ENCODE measurements at regions not wholly inside any gene's neighbourhood (a gene's known extent, or its start where the extent isn't known, plus 50 kb on each side); places are given as distances from the start of the nearest gene placed in this dataset.

DNA sequence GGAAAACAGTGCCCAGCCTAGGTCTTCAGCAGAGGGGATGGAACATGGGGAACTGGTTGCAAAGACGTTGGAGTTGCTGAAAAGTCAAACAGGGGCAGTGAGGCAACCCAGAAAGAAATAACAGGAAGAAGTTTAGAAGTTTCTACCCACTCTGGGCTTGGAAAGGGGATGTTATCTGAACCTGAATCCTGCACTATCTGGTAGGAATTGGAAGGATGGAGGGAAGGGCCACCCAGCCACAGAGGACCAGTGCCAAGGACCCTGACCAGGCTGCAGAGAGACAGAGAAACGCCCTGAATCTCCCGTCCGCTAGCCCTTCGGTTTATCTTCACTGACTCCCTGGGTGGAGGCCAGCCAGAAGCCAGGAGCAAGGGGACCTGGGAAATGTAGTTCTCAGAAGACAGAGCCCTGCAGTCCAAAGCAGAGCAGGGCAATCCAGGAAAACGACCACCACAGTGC lies 217.3 kb upstream of the RREB1 start:
- no peaks in the 10 kb centered on the region for H3K4me1 ChIP-seq
- H3K36me3 ChIP-seq, result no peaks in the 10 kb centered on the region
- TF ChIP-seq, protein P1, sequence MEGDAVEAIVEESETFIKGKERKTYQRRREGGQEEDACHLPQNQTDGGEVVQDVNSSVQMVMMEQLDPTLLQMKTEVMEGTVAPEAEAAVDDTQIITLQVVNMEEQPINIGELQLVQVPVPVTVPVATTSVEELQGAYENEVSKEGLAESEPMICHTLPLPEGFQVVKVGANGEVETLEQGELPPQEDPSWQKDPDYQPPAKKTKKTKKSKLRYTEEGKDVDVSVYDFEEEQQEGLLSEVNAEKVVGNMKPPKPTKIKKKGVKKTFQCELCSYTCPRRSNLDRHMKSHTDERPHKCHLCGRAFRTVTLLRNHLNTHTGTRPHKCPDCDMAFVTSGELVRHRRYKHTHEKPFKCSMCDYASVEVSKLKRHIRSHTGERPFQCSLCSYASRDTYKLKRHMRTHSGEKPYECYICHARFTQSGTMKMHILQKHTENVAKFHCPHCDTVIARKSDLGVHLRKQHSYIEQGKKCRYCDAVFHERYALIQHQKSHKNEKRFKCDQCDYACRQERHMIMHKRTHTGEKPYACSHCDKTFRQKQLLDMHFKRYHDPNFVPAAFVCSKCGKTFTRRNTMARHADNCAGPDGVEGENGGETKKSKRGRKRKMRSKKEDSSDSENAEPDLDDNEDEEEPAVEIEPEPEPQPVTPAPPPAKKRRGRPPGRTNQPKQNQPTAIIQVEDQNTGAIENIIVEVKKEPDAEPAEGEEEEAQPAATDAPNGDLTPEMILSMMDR (IDR thresholded peaks at IDR 0.05; ENCODE audit: low read depth, low read length), result no peak
- H3K9me3 ChIP-seq, result no peaks in the 10 kb centered on the region
- no peak overlapping the region for H3K4me3 ChIP-seq (ENCODE audit: low read depth, low read length)
- H3K27me3 ChIP-seq, result no peaks in the 10 kb centered on the region
- DNase-seq, result peak; percentile 34

DNA sequence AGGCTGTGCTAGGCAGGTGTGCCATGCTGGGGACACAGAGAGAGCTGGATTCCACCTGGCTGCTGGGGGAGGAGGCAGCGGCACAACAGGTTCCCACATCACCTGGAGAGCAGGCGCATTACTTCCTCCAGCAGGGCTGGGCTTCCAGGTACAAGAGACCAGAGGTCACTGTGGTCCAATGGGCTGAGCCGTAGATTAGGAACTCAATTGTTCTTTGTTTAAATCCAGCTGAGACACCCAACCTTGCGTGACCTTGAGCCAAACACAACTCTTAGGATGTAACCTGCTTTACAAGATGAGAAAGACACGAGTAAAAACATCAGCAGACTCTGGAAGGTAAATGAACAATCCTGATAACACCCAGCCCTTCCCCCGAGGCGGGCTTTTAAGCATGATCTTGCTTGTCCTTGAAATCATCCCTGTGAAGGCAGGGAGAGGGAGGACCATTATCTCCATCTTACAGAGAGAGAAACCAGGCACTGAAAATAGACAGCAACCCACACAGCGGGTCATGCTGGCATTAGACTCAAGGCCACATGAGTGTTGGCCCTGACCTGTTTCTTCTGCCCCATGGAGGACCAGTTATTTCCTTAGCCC lies 216.5 kb upstream of the RREB1 start:
- no peak for DNase-seq
- H3K27me3 ChIP-seq, result no peaks in the 10 kb centered on the region
- H3K4me1 ChIP-seq, result no peaks in the 10 kb centered on the region

DNA sequence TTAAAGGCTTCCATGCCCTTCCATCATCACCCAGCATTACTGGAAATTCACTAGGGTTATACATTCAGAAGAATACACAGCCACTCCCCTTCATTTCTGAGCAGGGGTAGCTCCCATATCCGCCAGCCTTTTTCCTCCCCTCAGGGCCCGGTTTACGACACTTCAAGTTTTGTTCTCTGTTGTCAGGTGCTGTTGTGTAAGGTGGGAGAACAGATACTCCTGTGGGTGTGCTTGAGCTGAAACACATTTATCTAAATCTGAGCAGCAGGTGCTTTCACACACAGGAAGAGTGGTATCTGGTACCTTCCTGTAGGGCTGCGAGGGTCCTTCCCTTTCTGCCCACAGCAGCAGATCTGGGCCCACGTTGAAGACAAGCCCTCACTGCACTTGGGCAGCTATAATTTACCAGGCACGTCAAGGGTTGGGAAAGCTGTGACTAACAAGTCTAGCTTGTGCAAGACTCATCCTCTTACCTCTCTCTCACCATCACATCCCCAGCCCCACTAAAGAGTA lies 215.8 kb upstream of the RREB1 start:
- Histone ChIP-seq H3K36me3 (no peaks in the 10 kb centered on the region), H3K4me3 (ENCODE audit: low read depth, low read length) (no peak overlapping the region), H3K4me1 (no peaks in the 10 kb centered on the region), H3K9me3 (no peaks in the 10 kb centered on the region), H3K27me3 (no peaks in the 10 kb centered on the region)
- no peak for DNase-seq
- TF ChIP-seq, protein P1 (IDR thresholded peaks at IDR 0.05; ENCODE audit: low read depth, low read length), result no peak

More for the DNA sequence above, 216.5 kb upstream of the RREB1 start:
- TF ChIP-seq, protein P1 (IDR thresholded peaks at IDR 0.05; ENCODE audit: low read depth, low read length), result no peak
- Histone ChIP-seq H3K36me3 (no peaks in the 10 kb centered on the region), H3K9me3 (no peaks in the 10 kb centered on the region), H3K4me3 (ENCODE audit: low read depth, low read length) (no peak overlapping the region)

DNA sequence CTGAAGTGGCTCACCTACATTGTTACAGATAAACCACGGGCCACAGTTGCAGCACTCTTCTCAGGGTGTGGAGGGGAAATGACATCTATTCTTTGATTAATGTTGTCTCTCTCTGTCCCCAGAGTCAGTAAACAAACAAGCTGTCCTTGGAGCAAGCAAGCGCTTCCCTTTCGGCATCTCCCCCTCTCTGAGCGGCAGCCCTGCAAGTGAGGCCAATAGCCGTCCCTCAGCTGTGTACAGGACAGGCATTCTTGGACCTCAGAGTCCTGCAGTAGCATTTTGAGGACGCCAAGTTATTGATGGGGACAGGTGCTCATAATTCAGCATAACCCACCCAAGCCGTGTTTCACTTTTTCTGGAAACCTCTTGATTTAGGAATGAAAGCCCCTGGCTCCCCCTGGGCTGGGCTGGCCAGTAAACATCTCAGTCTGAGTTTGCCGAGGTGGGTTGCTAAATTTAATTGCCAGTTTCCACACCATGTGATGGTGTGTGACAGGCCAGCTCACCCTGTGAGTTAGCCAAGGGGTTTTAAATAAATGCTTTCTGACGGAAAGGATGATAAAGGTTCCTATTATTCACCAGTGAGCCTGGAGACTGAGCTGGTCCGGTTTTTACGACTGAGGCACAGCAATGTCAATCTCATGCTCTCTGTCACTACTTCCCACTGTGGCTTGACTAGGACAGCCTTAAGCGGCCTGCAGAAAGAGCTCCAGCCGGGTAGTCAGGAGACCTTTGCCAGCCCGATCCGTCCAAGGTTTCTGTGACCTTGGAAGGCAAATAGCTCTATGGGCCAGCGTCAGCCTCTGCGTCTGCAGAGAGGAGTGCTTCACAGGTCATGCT lies 214.8 kb upstream of the RREB1 start:
- H3K9me3 ChIP-seq, result no peaks in the 10 kb centered on the region
- H3K27me3 ChIP-seq, result no peaks in the 10 kb centered on the region
- no peak overlapping the region for H3K4me3 ChIP-seq (ENCODE audit: low read depth, low read length)
- no peaks in the 10 kb centered on the region for H3K4me1 ChIP-seq
- no peak for DNase-seq
- TF ChIP-seq, protein P1 (IDR thresholded peaks at IDR 0.05; ENCODE audit: low read depth, low read length), result no peak
- H3K36me3 ChIP-seq, result no peaks in the 10 kb centered on the region

DNA sequence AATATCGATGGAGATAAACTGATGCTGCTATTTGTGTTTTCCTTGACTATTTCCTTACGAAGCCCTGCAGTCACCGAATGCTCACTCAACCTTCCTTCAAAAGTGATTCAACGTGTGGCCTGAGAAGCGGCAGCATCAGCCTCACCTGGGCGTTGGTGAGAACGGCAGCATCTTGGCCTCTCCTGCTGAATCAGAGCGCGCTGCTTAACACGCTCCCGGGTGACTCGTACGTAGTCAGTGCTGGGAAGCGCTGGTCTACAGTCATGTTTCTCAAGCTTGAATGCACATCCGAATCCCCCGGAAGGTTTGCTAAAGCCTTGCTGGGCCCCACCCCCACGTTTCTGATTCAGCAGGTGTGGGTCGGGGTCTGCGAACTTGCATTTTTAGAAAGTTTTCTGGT lies 214.1 kb upstream of the RREB1 start:
- TF ChIP-seq, protein P1 (IDR thresholded peaks at IDR 0.05; ENCODE audit: low read depth, low read length), result no peak
- Histone ChIP-seq H3K9me3 (no peaks in the 10 kb centered on the region), H3K36me3 (no peaks in the 10 kb centered on the region), H3K27me3 (no peaks in the 10 kb centered on the region), H3K4me1 (no peaks in the 10 kb centered on the region), H3K4me3 (ENCODE audit: low read depth, low read length) (no peak overlapping the region)
- DNase-seq, result no peak

DNA sequence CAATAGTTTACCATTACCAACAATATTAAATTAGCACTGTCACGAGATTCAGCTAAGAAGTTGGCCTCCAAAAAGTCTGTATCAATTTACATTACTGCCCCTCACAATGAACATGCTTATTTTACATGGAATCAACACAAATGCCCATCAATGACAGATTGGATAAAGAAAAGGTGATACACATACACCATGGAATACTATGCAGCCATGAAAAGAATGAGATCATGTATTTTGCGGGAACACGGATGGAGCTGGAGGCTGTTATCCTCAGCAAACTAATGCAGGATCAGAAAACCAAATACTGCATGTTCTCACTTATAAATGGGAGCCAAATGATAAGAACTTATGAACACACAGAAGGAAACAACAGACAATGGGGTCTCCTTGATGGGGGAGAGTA lies 211.8 kb upstream of the RREB1 start:
- Histone ChIP-seq H3K9me3 (no peaks in the 10 kb centered on the region), H3K4me3 (ENCODE audit: low read depth, low read length) (no peak overlapping the region), H3K4me1 (no peaks in the 10 kb centered on the region), H3K36me3 (no peaks in the 10 kb centered on the region), H3K27me3 (no peaks in the 10 kb centered on the region)
- TF ChIP-seq, protein P1 (IDR thresholded peaks at IDR 0.05; ENCODE audit: low read depth, low read length), result no peak
- no peak for DNase-seq
